ENCODE measurements at regions not wholly inside any gene's neighbourhood (a gene's known extent, or its start where the extent isn't known, plus 50 kb on each side); places are given as distances from the start of the nearest gene placed in this dataset.

DNA sequence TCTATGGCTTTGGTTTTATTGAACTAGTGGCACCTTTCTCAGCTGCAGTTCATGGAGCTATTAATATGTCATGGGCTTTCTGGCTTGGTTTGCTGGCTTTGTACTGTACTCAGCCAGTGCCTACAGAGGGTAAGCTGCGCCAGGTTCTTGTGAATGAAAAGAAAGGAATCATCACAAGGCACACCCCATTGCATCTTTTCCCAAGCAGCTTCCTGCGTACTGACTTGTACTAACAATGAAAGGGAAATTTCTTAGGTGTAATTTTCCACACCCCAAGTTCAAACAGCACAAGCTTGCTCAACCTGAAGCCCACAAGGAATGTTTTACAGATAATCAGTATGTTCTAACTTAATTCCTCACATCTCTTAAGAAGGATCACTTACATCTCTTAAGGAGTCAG is 78.0 kb upstream of the TNFSF18 start:
- no peak overlapping the region for H3K4me3 ChIP-seq (ENCODE audit: low read depth, low read length)
- H3K9me3 ChIP-seq (ENCODE audit: control insufficient read depth, insufficient read depth, low read length) = no peaks in the 10 kb centered on the region
- H3K4me1 ChIP-seq (ENCODE audit: control insufficient read depth, insufficient read depth, low read length) = no peaks in the 10 kb centered on the region
- no peak overlapping the region for H3K27ac ChIP-seq (ENCODE audit: low read depth, low read length)
- H3K9ac ChIP-seq (ENCODE audit: low read depth, low read length) = no peak overlapping the region
- no peaks in the 10 kb centered on the region for H3K36me3 ChIP-seq (ENCODE audit: control insufficient read depth, insufficient read depth, low read length)
- H3K27me3 ChIP-seq (ENCODE audit: control insufficient read depth, insufficient read depth, low read length) = no peaks in the 10 kb centered on the region

DNA sequence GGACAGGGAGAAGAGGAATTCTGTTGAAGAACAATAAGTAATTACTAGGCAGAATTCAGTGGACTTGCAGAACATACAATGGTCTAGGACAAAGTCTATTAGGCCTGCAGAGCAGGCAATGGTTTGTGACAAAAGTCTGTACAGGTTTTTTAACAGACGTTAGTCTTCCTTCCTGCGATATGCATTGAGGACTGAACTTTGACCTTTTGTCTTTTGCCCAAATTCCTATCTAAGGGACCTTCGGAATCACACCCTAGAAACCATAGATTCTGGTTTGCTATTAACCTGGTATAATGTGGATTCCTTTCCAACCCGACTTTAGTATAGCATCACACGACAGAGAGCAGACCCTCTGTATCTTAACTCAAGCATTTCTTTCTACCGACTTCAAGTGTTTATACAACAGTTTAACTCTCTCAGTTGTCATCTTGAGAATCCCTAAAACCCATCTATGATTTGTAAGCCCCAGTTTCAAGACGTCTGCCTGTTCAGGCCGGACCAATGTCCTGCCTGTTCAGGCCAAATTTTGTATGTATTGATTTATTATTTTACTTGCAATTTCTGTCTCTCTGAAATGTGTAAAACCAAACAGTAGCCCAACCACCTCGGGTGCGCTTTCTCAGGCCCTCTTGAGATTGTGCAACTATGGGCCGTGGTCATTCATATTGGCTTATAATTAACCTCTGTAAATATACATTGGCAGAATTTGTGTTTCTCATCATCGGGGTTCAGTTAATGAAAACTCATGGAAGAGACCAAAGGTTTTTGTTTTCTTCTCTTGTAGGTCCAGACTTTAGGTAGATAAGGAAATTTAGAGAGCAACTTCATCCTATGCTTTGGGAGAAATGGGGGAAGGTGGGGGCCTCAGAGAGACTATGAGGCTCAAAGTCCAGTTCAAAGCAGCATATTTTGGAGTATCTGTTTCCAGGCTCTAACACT is 76.9 kb upstream of the TNFSF18 start:
- H3K36me3 ChIP-seq (ENCODE audit: control insufficient read depth, insufficient read depth, low read length) = no peaks in the 10 kb centered on the region
- H3K9me3 ChIP-seq (ENCODE audit: control insufficient read depth, insufficient read depth, low read length) = no peaks in the 10 kb centered on the region
- H3K4me1 ChIP-seq (ENCODE audit: control insufficient read depth, insufficient read depth, low read length) = peaks cover 9% of the 10 kb centered on the region
- no peaks in the 10 kb centered on the region for H3K27me3 ChIP-seq (ENCODE audit: control insufficient read depth, insufficient read depth, low read length)
- no peak overlapping the region for H3K4me3 ChIP-seq (ENCODE audit: low read depth, low read length)
- H3K9ac ChIP-seq (ENCODE audit: low read depth, low read length) = no peak overlapping the region
- H3K27ac ChIP-seq (ENCODE audit: low read depth, low read length) = no peak overlapping the region

DNA sequence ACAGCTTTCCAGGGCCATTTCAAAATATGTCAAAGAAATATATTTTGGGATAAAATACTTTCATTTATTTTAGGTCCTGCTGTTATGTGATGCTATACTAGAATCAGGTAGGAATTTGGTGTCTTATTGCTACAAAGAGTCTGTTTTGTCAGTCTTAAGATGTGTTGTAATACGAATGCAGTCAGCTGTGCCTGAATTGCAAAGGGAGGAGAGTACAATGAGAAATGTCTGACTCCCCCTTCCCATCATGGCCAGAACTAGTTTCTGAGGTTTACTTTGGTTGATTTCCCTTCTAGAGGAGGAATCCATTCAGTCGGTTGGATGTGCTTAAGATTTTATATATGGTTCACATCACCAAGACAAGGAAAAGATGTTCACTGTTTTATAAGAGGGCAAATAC is 75.7 kb upstream of the TNFSF18 start:
- no peaks in the 10 kb centered on the region for H3K27me3 ChIP-seq (ENCODE audit: control insufficient read depth, insufficient read depth, low read length)
- H3K4me3 ChIP-seq (ENCODE audit: low read depth, low read length) = no peak overlapping the region
- H3K36me3 ChIP-seq (ENCODE audit: control insufficient read depth, insufficient read depth, low read length) = no peaks in the 10 kb centered on the region
- no peaks in the 10 kb centered on the region for H3K9me3 ChIP-seq (ENCODE audit: control insufficient read depth, insufficient read depth, low read length)
- H3K4me1 ChIP-seq (ENCODE audit: control insufficient read depth, insufficient read depth, low read length) = peaks cover 14% of the 10 kb centered on the region
- no peak overlapping the region for H3K9ac ChIP-seq (ENCODE audit: low read depth, low read length)
- no peak overlapping the region for H3K27ac ChIP-seq (ENCODE audit: low read depth, low read length)

DNA sequence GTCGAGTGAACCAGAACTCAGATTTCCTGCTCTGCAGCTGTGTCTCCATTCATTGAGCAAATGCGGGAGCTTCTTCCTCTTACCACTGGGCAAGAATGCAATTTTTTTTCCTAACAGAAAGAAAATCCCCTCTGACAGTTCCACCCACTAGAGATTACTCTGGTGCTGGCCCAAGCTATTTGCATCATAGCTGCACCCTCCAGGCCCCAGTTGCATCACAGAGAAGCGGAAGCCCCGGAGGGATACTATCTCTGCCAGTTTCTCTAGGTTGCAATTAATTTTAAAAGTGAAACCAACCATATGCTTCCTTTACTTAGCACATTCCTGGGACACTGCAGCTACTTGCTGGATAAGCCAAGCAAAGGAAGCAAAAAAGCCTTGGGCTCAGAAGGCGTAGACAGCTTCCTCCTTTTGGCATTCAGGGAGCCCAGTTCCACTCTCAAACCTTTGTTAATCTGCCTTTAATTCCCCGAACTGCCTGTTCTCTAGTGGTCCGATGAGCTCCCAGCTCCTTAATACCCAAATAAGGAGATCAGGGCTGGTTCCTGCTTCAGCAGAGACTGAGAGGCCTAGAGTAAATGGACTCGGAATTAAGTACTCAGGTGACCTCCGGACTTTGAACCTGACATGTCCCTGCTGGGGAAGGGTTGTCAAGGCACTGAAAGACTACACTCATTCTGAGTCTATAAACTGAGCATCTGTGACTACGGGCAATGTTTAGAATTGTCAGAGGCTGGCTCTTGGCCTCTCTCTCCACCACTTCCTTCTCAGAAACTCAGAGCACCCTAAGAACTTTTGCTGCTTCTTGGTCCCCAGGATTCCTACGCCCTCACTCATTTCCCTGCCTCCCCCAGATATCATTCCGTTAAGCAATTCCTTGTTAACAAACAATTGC is 72.5 kb upstream of the TNFSF18 start:
- peak overlapping the region; percentile 11; the same call in 1 of the 2 replicates for H3K4me3 ChIP-seq (ENCODE audit: low read depth, low read length)
- no peaks in the 10 kb centered on the region for H3K36me3 ChIP-seq (ENCODE audit: control insufficient read depth, insufficient read depth, low read length)
- no peaks in the 10 kb centered on the region for H3K27me3 ChIP-seq (ENCODE audit: control insufficient read depth, insufficient read depth, low read length)
- peak overlapping the region; percentile 73 for H3K27ac ChIP-seq (ENCODE audit: low read depth, low read length)
- no peaks in the 10 kb centered on the region for H3K9me3 ChIP-seq (ENCODE audit: control insufficient read depth, insufficient read depth, low read length)
- H3K4me1 ChIP-seq (ENCODE audit: control insufficient read depth, insufficient read depth, low read length) = peaks cover 14% of the 10 kb centered on the region
- H3K9ac ChIP-seq (ENCODE audit: low read depth, low read length) = peak overlapping the region; percentile 39

DNA sequence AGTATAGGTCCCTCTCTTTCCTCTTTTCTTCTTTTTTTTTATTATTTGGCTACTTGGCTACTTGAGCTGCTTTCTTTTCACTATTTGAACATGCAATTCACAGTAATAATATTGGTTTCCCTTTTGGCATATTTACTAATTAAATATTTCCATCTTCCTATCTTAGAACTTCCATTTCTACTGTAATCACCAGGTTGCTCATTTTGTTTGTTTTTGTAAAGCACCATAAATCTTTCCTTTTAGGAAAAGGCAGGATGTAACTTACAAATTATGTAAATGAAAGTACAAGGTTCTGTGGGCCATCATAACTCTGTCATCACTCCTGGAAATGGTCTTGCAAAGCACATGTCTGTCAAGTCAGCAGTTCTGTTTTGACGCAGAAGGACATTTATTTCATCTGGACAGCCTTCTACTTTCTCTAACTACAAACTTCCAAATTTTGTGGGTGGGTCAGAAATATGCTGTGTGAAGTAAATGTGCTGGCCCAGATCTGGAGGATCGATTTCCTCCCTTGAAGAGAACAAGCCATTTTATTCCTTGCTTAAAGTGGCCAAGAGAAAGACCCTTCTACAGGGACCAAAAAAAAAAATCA is 71.7 kb upstream of the TNFSF18 start:
- Histone ChIP-seq H3K4me1 (ENCODE audit: control insufficient read depth, insufficient read depth, low read length) (peaks cover 14% of the 10 kb centered on the region), H3K4me3 (ENCODE audit: low read depth, low read length) (no peak overlapping the region), H3K9ac (ENCODE audit: low read depth, low read length) (no peak overlapping the region), H3K9me3 (ENCODE audit: control insufficient read depth, insufficient read depth, low read length) (no peaks in the 10 kb centered on the region), H3K27me3 (ENCODE audit: control insufficient read depth, insufficient read depth, low read length) (no peaks in the 10 kb centered on the region), H3K27ac (ENCODE audit: low read depth, low read length) (peak overlapping the region; percentile 73), H3K36me3 (ENCODE audit: control insufficient read depth, insufficient read depth, low read length) (no peaks in the 10 kb centered on the region)

DNA sequence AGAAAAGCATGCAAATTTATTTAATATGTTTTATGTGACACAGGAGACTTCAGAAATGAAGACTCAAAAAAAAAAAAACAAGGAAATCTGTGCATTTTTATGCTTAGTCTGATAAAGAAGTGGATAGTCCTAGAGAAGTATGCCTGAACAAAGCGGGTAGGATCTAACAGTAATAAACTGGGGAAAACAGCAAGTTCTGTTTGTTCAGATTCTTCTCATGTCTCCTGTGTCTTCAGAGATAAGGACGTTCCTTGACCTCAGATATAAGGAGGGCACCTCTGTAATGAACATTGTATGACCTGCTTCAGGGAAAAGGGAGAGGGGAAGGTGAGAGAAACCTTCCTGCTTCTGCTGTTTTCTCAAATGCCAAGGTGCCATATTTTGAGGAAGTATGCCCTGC is 67.7 kb upstream of the TNFSF18 start:
- H3K36me3 ChIP-seq (ENCODE audit: control insufficient read depth, insufficient read depth, low read length) = no peaks in the 10 kb centered on the region
- no peak overlapping the region for H3K4me3 ChIP-seq (ENCODE audit: low read depth, low read length)
- no peaks in the 10 kb centered on the region for H3K9me3 ChIP-seq (ENCODE audit: control insufficient read depth, insufficient read depth, low read length)
- H3K4me1 ChIP-seq (ENCODE audit: control insufficient read depth, insufficient read depth, low read length) = peaks cover 13% of the 10 kb centered on the region
- H3K27ac ChIP-seq (ENCODE audit: low read depth, low read length) = no peak overlapping the region
- H3K9ac ChIP-seq (ENCODE audit: low read depth, low read length) = no peak overlapping the region
- no peaks in the 10 kb centered on the region for H3K27me3 ChIP-seq (ENCODE audit: control insufficient read depth, insufficient read depth, low read length)

DNA sequence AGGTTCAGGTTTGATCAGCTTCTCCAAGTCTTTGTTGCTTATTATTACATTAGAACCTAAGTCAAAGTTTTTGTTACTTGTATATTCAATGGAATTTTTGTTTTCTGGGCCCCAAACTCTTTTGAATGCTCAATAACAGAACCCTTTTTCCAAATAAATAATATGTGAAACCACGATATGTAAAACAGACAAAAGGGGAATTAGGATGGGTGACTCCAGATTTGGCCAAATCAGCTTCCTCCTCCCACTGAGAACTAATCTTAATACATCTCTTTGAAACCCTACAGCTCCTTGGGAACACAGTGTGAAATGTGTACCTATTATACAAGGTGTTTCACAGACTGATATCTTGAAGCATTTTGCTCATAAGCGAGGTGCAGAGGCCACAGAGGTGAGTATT is 67.0 kb upstream of the TNFSF18 start:
- Histone ChIP-seq H3K27ac (ENCODE audit: low read depth, low read length) (no peak overlapping the region), H3K36me3 (ENCODE audit: control insufficient read depth, insufficient read depth, low read length) (no peaks in the 10 kb centered on the region), H3K9me3 (ENCODE audit: control insufficient read depth, insufficient read depth, low read length) (no peaks in the 10 kb centered on the region), H3K4me1 (ENCODE audit: control insufficient read depth, insufficient read depth, low read length) (peaks cover 6% of the 10 kb centered on the region), H3K9ac (ENCODE audit: low read depth, low read length) (no peak overlapping the region), H3K27me3 (ENCODE audit: control insufficient read depth, insufficient read depth, low read length) (no peaks in the 10 kb centered on the region), H3K4me3 (ENCODE audit: low read depth, low read length) (no peak overlapping the region)

DNA sequence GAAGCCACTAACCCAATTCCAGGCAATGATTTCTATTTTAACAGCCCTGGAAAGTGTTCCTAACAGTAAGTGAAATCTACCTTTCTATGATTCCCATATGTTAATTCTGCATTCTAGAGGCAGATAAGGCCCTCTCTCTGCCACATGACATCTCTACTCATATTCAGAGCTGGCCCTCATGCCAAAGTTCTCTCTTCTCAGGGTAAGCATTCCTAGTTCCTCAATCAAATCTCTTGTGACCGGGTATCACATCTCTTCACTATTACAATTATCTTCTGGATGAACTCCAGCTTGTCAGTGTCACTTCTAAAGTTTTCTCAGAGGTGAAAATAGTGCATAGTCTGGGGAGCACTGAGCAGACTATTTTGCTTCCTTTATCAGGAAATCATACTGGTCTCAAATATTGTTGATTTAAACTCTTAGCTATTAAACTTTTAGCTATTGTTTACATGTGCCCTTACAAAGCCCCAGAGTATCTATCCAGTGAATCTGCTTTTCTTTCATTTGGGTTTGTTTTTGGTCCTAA is 66.4 kb upstream of the TNFSF18 start:
- no peak overlapping the region for H3K9ac ChIP-seq (ENCODE audit: low read depth, low read length)
- no peaks in the 10 kb centered on the region for H3K36me3 ChIP-seq (ENCODE audit: control insufficient read depth, insufficient read depth, low read length)
- no peak overlapping the region for H3K27ac ChIP-seq (ENCODE audit: low read depth, low read length)
- H3K27me3 ChIP-seq (ENCODE audit: control insufficient read depth, insufficient read depth, low read length) = no peaks in the 10 kb centered on the region
- H3K4me3 ChIP-seq (ENCODE audit: low read depth, low read length) = no peak overlapping the region
- H3K9me3 ChIP-seq (ENCODE audit: control insufficient read depth, insufficient read depth, low read length) = no peaks in the 10 kb centered on the region
- 0 out of 2 replicates have a peak, but pooled peaks cover under 1% of the 10 kb centered on the region for H3K4me1 ChIP-seq (ENCODE audit: control insufficient read depth, insufficient read depth, low read length)

DNA sequence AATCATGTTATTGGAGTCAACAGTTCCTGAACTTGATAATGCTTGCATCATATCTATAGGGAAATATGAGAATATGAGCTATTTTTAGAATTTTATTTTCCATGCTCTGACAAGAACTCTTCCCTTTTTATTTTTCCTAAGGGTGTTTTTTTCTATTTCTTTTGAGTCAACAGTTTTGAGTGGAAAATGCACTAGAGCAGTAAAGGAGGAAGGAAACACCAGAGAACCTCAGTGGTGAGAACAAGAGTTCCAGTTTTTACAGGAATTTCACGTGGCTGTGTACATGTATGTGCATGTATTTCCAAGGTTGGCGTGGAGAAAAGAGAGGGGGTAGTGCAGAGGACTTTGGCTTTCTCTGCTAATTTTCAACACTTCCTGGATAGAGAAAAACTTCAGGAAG is 63.6 kb upstream of the TNFSF18 start:
- H3K27me3 ChIP-seq (ENCODE audit: control insufficient read depth, insufficient read depth, low read length) = no peaks in the 10 kb centered on the region
- H3K36me3 ChIP-seq (ENCODE audit: control insufficient read depth, insufficient read depth, low read length) = no peaks in the 10 kb centered on the region
- no peaks in the 10 kb centered on the region for H3K9me3 ChIP-seq (ENCODE audit: control insufficient read depth, insufficient read depth, low read length)
- H3K27ac ChIP-seq (ENCODE audit: low read depth, low read length) = no peak overlapping the region
- H3K4me3 ChIP-seq (ENCODE audit: low read depth, low read length) = no peak overlapping the region
- no peaks in the 10 kb centered on the region for H3K4me1 ChIP-seq (ENCODE audit: control insufficient read depth, insufficient read depth, low read length)
- no peak overlapping the region for H3K9ac ChIP-seq (ENCODE audit: low read depth, low read length)

DNA sequence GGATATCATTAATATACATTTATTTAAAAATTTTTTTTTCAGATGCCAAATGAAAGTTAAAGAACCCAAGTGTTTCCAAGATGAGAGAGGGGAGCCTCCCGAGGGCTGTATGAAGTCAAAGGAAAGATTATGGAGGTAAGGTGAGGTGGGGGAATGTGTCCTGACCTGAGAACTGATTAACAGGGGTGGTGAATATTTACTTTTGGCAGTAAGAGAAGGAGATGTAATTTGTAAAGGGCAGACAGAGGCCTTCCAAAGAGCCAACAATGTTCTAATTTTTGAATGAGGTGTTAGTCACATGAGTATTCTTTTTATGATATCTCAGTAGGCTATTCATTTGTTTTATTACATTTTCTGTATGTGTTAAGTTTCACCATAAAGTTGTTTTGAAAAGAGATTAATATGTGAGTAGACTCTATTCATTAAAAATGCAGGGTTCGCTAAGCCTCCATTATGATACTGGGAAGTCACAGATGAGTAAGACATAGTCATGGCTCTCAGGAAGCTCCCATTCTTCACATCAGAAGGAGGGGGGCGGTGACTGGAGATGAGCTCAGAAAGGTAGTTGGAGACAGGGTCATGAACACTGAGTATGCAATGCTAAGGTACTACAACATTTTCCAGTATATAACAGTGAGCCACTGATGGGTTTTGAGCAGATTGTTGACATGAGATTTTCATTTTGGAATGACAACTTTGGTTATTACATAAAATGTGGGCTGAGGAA is 62.4 kb upstream of the TNFSF18 start:
- no peak overlapping the region for H3K9ac ChIP-seq (ENCODE audit: low read depth, low read length)
- no peak overlapping the region for H3K4me3 ChIP-seq (ENCODE audit: low read depth, low read length)
- no peak overlapping the region for H3K27ac ChIP-seq (ENCODE audit: low read depth, low read length)
- H3K9me3 ChIP-seq (ENCODE audit: control insufficient read depth, insufficient read depth, low read length) = no peaks in the 10 kb centered on the region
- H3K36me3 ChIP-seq (ENCODE audit: control insufficient read depth, insufficient read depth, low read length) = no peaks in the 10 kb centered on the region
- H3K4me1 ChIP-seq (ENCODE audit: control insufficient read depth, insufficient read depth, low read length) = no peaks in the 10 kb centered on the region
- no peaks in the 10 kb centered on the region for H3K27me3 ChIP-seq (ENCODE audit: control insufficient read depth, insufficient read depth, low read length)
